Small intestine (tissue), 7 donors: ENCODE measurements at regions not wholly inside any gene's neighbourhood (a gene's known extent, or its start where the extent isn't known, plus 50 kb on each side); places are given as distances from the start of the nearest gene placed in this dataset.
"Not testable (repeated sequence)": the region's sequence is repeated elsewhere in the genome, so short reads cannot be mapped to it uniquely, and the experiment has no call there.

Source experiments
- DNase-seq, 2 donors: peaks; one replicate each; pipeline versions ENCODE4 v3.0.0 to v3.0.0-alpha.2; 2013
- FAIRE-seq: peaks from 2 replicates; lab custom pipeline; 2012; peaks lifted over from hg19 to GRCh38; lab: Jason Lieb, UNC
- H3K27ac ChIP-seq, 3 donors: one replicate each; pipeline ENCODE4 v1.5.1; 2013; ENCODE audit warnings: low read length in 2 of 3, mild to moderate bottlenecking in 2 of 3, control low read depth in 1 of 3, inconsistent platforms in 1 of 3, low read depth in 1 of 3, moderate library complexity in 1 of 3
- H3K27me3 ChIP-seq, 3 donors: one replicate each; pipeline ENCODE4 v1.6.1; 2013; ENCODE audit warnings: low read length in 3 of 3, inconsistent platforms in 1 of 3; ENCODE audit not compliant: control insufficient read depth in 3 of 3, insufficient read depth in 3 of 3
- H3K36me3 ChIP-seq, 3 donors: one replicate each; pipeline ENCODE4 v1.6.1; 2013; ENCODE audit warnings: low read length in 3 of 3, inconsistent platforms in 1 of 3, low read depth in 1 of 3, mild to moderate bottlenecking in 1 of 3, moderate library complexity in 1 of 3; ENCODE audit not compliant: control insufficient read depth in 3 of 3, insufficient read depth in 2 of 3
- H3K4me1 ChIP-seq, 3 donors: one replicate each; pipeline ENCODE4 v1.6.1; 2013; ENCODE audit warnings: low read length in 2 of 3, inconsistent platforms in 1 of 3, low read depth in 1 of 3, mild to moderate bottlenecking in 1 of 3, moderate library complexity in 1 of 3; ENCODE audit not compliant: control insufficient read depth in 3 of 3, insufficient read depth in 2 of 3
- H3K4me3 ChIP-seq, 3 donors: one replicate each; pipeline ENCODE4 v1.5.1; 2013; ENCODE audit warnings: low read length in 3 of 3, control low read depth in 1 of 3, inconsistent platforms in 1 of 3, low read depth in 1 of 3, mild to moderate bottlenecking in 1 of 3, moderate library complexity in 1 of 3
- H3K9me3 ChIP-seq, 2 donors: one replicate each; pipeline ENCODE4 v1.6.1; 2013; ENCODE audit warnings: low read depth in 1 of 2, low read length in 1 of 2; ENCODE audit not compliant: control insufficient read depth in 2 of 2, insufficient read depth in 1 of 2
- WGBS, 3 donors: extraction: QIAGEN DNeasy Blood & Tissue Kit; methylation state at CpG; one replicate each; pipeline ENCODE4 v1.1.7; 2013; 5-methylcytosine and 5-hydroxymethylcytosine counted together
- donor health status: healthy with polysubstance abuse.
- donor health status: control.
- donor health status: control.
- donor health status: Bipolar disorder and iron deficiency.
- donor health status: healthy.

- H3K9me3 ChIP-seq, result no peaks in the 10 kb centered on the region
- H3K36me3 ChIP-seq, result no peaks in the 10 kb centered on the region
- H3K27me3 ChIP-seq, result no peaks in the 10 kb centered on the region
- H3K4me1 ChIP-seq, result no peaks in the 10 kb centered on the region
- no peak for FAIRE-seq
- H3K4me3 ChIP-seq, result no peak overlapping the region
- DNase-seq, result no peak
- WGBS, 3 donors, result 87 to 89% (median 87%) methylated on average over 4 of the region's 4 CpGs
- no peak overlapping the region for H3K27ac ChIP-seq
Measured at GRCh38 chr9:107833295-107833694, 343.7 kb upstream of the KLF4 start.

GRCh38 chr9:107832871-107833270, 343.3 kb upstream of the KLF4 start:
- no peaks in the 10 kb centered on the region for H3K27me3 ChIP-seq
- WGBS, 3 donors, result 65 to 90% (median 83%) methylated on average over 4 of the region's 4 CpGs
- H3K4me3 ChIP-seq, result no peak overlapping the region
- no peak overlapping the region for H3K27ac ChIP-seq
- no peak for DNase-seq
- H3K36me3 ChIP-seq, result no peaks in the 10 kb centered on the region
- FAIRE-seq, result no peak
- H3K4me1 ChIP-seq, result no peaks in the 10 kb centered on the region
- H3K9me3 ChIP-seq, result no peaks in the 10 kb centered on the region

GRCh38 chr9:107830479-107830878, 340.9 kb upstream of the KLF4 start:
- Histone ChIP-seq H3K27me3 (no peaks in the 10 kb centered on the region), H3K9me3 (no peaks in the 10 kb centered on the region), H3K27ac (no peak overlapping the region), H3K4me3 (no peak overlapping the region), H3K4me1 (no peaks in the 10 kb centered on the region), H3K36me3 (no peaks in the 10 kb centered on the region)
- 41 to 66% (median 54%) methylated on average over 3 of the region's 3 CpGs for WGBS, 3 donors
- FAIRE-seq (no peak), DNase-seq (no peak)

- Histone ChIP-seq H3K27ac (no peak overlapping the region), H3K9me3 (no peaks in the 10 kb centered on the region), H3K4me3 (no peak overlapping the region), H3K36me3 (no peaks in the 10 kb centered on the region), H3K27me3 (no peaks in the 10 kb centered on the region), H3K4me1 (no peaks in the 10 kb centered on the region)
- DNase-seq (no peak), FAIRE-seq (no peak)
- WGBS, 3 donors, result 20 to 48% (median 24%) methylated on average over 2 of the region's 2 CpGs
Measured at GRCh38 chr9:107827884-107828283, 338.3 kb upstream of the KLF4 start.

GRCh38 chr9:107827304-107827703, 337.7 kb upstream of the KLF4 start:
- no peaks in the 10 kb centered on the region for H3K9me3 ChIP-seq
- no peaks in the 10 kb centered on the region for H3K4me1 ChIP-seq
- no peak overlapping the region for H3K4me3 ChIP-seq
- no peaks in the 10 kb centered on the region for H3K27me3 ChIP-seq
- DNase-seq, result no peak
- FAIRE-seq, result no peak
- 67 to 84% (median 69%) methylated on average over 2 of the region's 2 CpGs for WGBS, 3 donors
- no peak overlapping the region for H3K27ac ChIP-seq
- no peaks in the 10 kb centered on the region for H3K36me3 ChIP-seq

GRCh38 chr9:107826688-107826983, 337.1 kb upstream of the KLF4 start:
- H3K4me3 ChIP-seq, H3K27ac ChIP-seq, H3K4me1 ChIP-seq, H3K9me3 ChIP-seq, DNase-seq, FAIRE-seq, H3K27me3 ChIP-seq, H3K36me3 ChIP-seq: not testable (repeated sequence)
- WGBS, 3 donors, result 94 to 98% (median 95%) methylated on average over 7 of the region's 7 CpGs

- 80 to 100% (median 91%) methylated on average over 2 of the region's 2 CpGs for whole genome bisulfite sequencing, 3 donors
- no peak for FAIRE-seq
- Histone ChIP-seq H3K27ac (no peak overlapping the region), H3K4me1 (no peaks in the 10 kb centered on the region), H3K4me3 (no peak overlapping the region), H3K36me3 (no peaks in the 10 kb centered on the region), H3K27me3 (no peaks in the 10 kb centered on the region), H3K9me3 (no peaks in the 10 kb centered on the region)
- DNase-seq, result no peak
Measured at GRCh38 chr9:107824556-107824955, 335.0 kb upstream of the KLF4 start.

GRCh38 chr9:107819772-107820565, 330.4 kb upstream of the KLF4 start:
- no peak overlapping the region for H3K4me3 ChIP-seq
- DNase-seq (peak; percentile 20 to 44), FAIRE-seq (no peak)
- H3K27ac ChIP-seq, result no peak overlapping the region
- no peaks in the 10 kb centered on the region for H3K36me3 ChIP-seq
- 42 to 56% (median 55%) methylated on average over 14 of the region's 14 CpGs for WGBS, 3 donors
- no peaks in the 10 kb centered on the region for H3K27me3 ChIP-seq
- no peaks in the 10 kb centered on the region for H3K9me3 ChIP-seq
- no peaks in the 10 kb centered on the region for H3K4me1 ChIP-seq

- WGBS, 3 donors, result 89 to 91% (median 90%) methylated on average over 6 of the region's 6 CpGs
- H3K27me3 ChIP-seq, H3K9me3 ChIP-seq, H3K4me3 ChIP-seq, FAIRE-seq, H3K4me1 ChIP-seq, H3K27ac ChIP-seq, H3K36me3 ChIP-seq, DNase-seq: not testable (repeated sequence)
Measured at GRCh38 chr9:107818503-107818829, 328.9 kb upstream of the KLF4 start.
